ENCODE measurements at regions not wholly inside any gene's neighbourhood (a gene's known extent, or its start where the extent isn't known, plus 50 kb on each side); places are given as distances from the start of the nearest gene placed in this dataset.
"Not testable (repeated sequence)": the region's sequence is repeated elsewhere in the genome, so short reads cannot be mapped to it uniquely, and the experiment has no call there.

DNA sequence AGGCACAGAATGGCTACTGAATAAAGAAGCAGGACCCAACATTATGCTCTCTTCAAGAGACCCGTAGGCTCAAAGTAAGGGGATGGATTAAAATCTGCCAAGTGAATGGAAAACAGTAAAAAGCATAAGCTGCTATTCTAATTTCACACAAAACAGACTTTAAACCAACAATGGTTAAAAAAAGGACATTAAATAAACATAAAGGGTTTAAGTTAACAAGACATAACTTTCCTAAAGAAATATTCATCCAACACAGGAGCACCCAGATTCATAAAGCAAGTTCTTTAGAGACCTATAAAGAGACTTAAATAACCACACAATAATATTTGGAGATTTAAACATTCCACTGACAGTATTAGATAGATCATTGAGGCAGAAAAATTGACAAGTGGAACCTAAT is 624.5 kb downstream of the RFPL4B start:
- RAD21 ChIA-PET (ENCODE audit: low non-redundant PET in 1 of 2, low total read pairs in 2 of 2, uncharacterized antibody in 2 of 2, unreplicated experiment in 2 of 2): no interaction called here

DNA sequence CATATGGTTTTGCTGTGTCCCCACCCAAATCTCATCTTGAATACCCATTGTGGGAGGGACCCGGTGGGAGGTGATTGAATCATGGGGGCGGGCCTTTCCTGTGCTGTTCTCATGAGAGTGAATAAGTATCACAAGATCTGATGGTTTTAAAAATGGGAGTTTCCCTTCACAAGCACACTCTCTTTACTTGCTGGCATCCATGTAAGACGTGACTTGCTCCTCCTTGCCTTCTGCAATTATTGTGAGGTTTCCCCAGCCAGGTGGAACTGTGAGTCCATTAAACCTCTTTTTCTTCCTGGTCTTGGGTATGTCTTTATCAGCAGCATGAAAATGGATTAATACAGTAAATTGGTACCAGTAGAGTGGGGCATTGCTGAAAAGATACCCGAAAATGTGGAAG is 627.8 kb downstream of the RFPL4B start:
- H3K9ac ChIP-seq (ENCODE audit: low read length); ATAC-seq; BruUV-seq (replicated peaks); H3K27me3 ChIP-seq (ENCODE audit: insufficient read depth, low read length); H3K9me2 ChIP-seq (ENCODE audit: insufficient read depth); H3K79me2 ChIP-seq (ENCODE audit: insufficient read depth, low read length); intact Hi-C loops (cut with micrococcal nuclease); RAD21 ChIA-PET (ENCODE audit: low non-redundant PET in 1 of 2, low total read pairs in 2 of 2, uncharacterized antibody in 2 of 2, unreplicated experiment in 2 of 2); POLR2A ChIA-PET; H3K9me3 ChIP-seq (ENCODE audit: control insufficient read depth in 1 of 2, insufficient read depth in 1 of 2, low read depth in 1 of 2, low read length in 2 of 2); CTCF ChIA-PET; H2AFZ ChIP-seq (ENCODE audit: low read depth, low read length, poor library complexity, severe bottlenecking); H3K4me2 ChIP-seq (ENCODE audit: low read length); H3K4me1 ChIP-seq (ENCODE audit: control insufficient read depth in 1 of 2, insufficient read depth in 2 of 2, low read length in 2 of 2); DNase-seq (ENCODE audit: low read depth, low spot score); H3K4me3 ChIP-seq (replicated peaks in 1 of 2; ENCODE audit: low read depth in 1 of 2, low read length in 2 of 2); H3K36me3 ChIP-seq (ENCODE audit: control insufficient read depth in 1 of 2, insufficient read depth in 2 of 2, low read length in 2 of 2); H3K27ac ChIP-seq (ENCODE audit: low read depth, low read length); H4K20me1 ChIP-seq (ENCODE audit: insufficient read depth): not testable (repeated sequence)

More for the DNA sequence above, 624.5 kb downstream of the RFPL4B start:
- TF ChIP-seq RAD21 (IDR thresholded peaks at IDR 0.05; ENCODE audit: low read depth) (no peak), CEBPB (IDR thresholded peaks at IDR 0.05; ENCODE audit: low read depth) (no peak), ZNF274 (IDR thresholded peaks at IDR 0.05; ENCODE audit: low read depth, low read length) (no peak), SIN3A (IDR thresholded peaks at IDR 0.05; ENCODE audit: low read depth) (no peak)
- H3K79me2 ChIP-seq (ENCODE audit: insufficient read depth, low read length): no peaks in the 10 kb centered on the region
- CTCF ChIA-PET: no interaction called here
- no peak overlapping the region for H3K4me3 ChIP-seq (replicated peaks in 1 of 2; ENCODE audit: low read depth in 1 of 2, low read length in 2 of 2)
- H3K27me3 ChIP-seq (ENCODE audit: insufficient read depth, low read length): no peaks in the 10 kb centered on the region
- H3K9ac ChIP-seq (ENCODE audit: low read length): no peak overlapping the region
- intact Hi-C loops (cut with micrococcal nuclease): no loop called here
- H3K36me3 ChIP-seq (ENCODE audit: control insufficient read depth in 1 of 2, insufficient read depth in 2 of 2, low read length in 2 of 2): no peaks in the 10 kb centered on the region
- no peaks in the 10 kb centered on the region for H4K20me1 ChIP-seq (ENCODE audit: insufficient read depth)
- no peaks in the 10 kb centered on the region for H3K4me1 ChIP-seq (ENCODE audit: control insufficient read depth in 1 of 2, insufficient read depth in 2 of 2, low read length in 2 of 2)
- POLR2A ChIA-PET: no interaction called here
- no peak overlapping the region for H3K27ac ChIP-seq (ENCODE audit: low read depth, low read length)
- DNase-seq (ENCODE audit: low read depth, low spot score): no peak
- H2AFZ ChIP-seq (ENCODE audit: low read depth, low read length, poor library complexity, severe bottlenecking): no peak overlapping the region
- no TSS peak for BruUV-seq (replicated peaks)
- no peak overlapping the region for H3K4me2 ChIP-seq (ENCODE audit: low read length)
- no peak for ATAC-seq
- H3K9me3 ChIP-seq (ENCODE audit: control insufficient read depth in 1 of 2, insufficient read depth in 1 of 2, low read depth in 1 of 2, low read length in 2 of 2): no peaks in the 10 kb centered on the region
- no peaks in the 10 kb centered on the region for H3K9me2 ChIP-seq (ENCODE audit: insufficient read depth)

DNA sequence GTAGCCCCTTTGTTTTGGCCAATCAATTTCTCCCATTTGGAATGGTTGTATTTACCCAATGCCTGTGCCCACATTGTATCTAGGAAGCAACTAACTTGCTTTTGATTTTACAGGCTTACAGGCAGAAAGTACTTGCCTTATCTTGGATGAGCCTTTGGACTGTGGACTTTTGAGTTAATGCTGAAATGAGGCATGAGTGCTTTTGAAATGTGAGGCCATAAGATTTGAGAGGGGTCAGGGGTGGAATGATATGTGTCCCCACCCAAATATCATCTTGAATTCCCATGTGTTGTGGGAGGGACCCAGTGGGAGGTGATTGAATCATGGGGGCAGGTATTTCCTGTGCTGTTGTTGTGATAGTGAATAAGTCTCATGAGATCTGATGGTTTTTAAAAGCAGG is 629.4 kb downstream of the RFPL4B start:
- H2AFZ ChIP-seq (ENCODE audit: low read depth, low read length, poor library complexity, severe bottlenecking); CTCF ChIA-PET; ATAC-seq; intact Hi-C loops (cut with micrococcal nuclease); RAD21 ChIA-PET (ENCODE audit: low non-redundant PET in 1 of 2, low total read pairs in 2 of 2, uncharacterized antibody in 2 of 2, unreplicated experiment in 2 of 2); H3K27ac ChIP-seq (ENCODE audit: low read depth, low read length); H3K4me1 ChIP-seq (ENCODE audit: control insufficient read depth in 1 of 2, insufficient read depth in 2 of 2, low read length in 2 of 2); H3K9me2 ChIP-seq (ENCODE audit: insufficient read depth); H3K4me3 ChIP-seq (replicated peaks in 1 of 2; ENCODE audit: low read depth in 1 of 2, low read length in 2 of 2); H3K4me2 ChIP-seq (ENCODE audit: low read length); DNase-seq (ENCODE audit: low read depth, low spot score); H3K27me3 ChIP-seq (ENCODE audit: insufficient read depth, low read length); POLR2A ChIA-PET; H4K20me1 ChIP-seq (ENCODE audit: insufficient read depth); H3K9ac ChIP-seq (ENCODE audit: low read length); H3K79me2 ChIP-seq (ENCODE audit: insufficient read depth, low read length); H3K36me3 ChIP-seq (ENCODE audit: control insufficient read depth in 1 of 2, insufficient read depth in 2 of 2, low read length in 2 of 2); H3K9me3 ChIP-seq (ENCODE audit: control insufficient read depth in 1 of 2, insufficient read depth in 1 of 2, low read depth in 1 of 2, low read length in 2 of 2); BruUV-seq (replicated peaks): not testable (repeated sequence)
